SK-N-SH (cell line): ENCODE measurements at regions not wholly inside any gene's neighbourhood (a gene's known extent, or its start where the extent isn't known, plus 50 kb on each side); places are given as distances from the start of the nearest gene placed in this dataset.

Experiments
- CTCF ChIA-PET: fragments of 300-600, 350-600 bp; formaldehyde crosslinking; extraction: SDS; loops from one replicate; lab custom pipeline; 2021; lab: Yijun Ruan, JAX
- POLR2A ChIA-PET: fragments of 350-600 bp; sonication (Branson Sonifier 250); formaldehyde crosslinking; extraction: SDS; loops from one replicate; lab custom pipeline; 2020; ENCODE audit warnings: antibody characterized with exemption, inconsistent platforms; lab: Yijun Ruan, JAX
- DNase-seq: peaks from one replicate; pipeline ENCODE4 v3.0.0; 2012
- H2AFZ ChIP-seq: fragments of 200-600 bp; sonication (generic); 2 replicates; pipeline ENCODE4 v1.8.1; 2016; ENCODE audit warnings: antibody characterized with exemption, mild to moderate bottlenecking, low read depth
- H3F3A ChIP-seq: fragments of 200-600 bp; sonication (generic); replicated peaks from 2 replicates; pipeline ENCODE3; 2016; ENCODE audit warnings: antibody characterized with exemption, mild to moderate bottlenecking; ENCODE audit not compliant: insufficient read depth
- H3K27ac ChIP-seq, 2 experiments: fragments of 200-500 bp in 1 of 2; fragments of 200-600 bp in 1 of 2; sonication (Bioruptor generic) in 1 of 2; sonication (generic), shearing (Covaris generic) in 1 of 2; 2 replicates each; pipeline versions ENCODE4 v1.5.1 to v1.6.1; 2014 to 2016; ENCODE audit warnings: low read depth in 2 of 2, inconsistent platforms in 1 of 2, low read length in 1 of 2, mild to moderate bottlenecking in 1 of 2, mixed read lengths in 1 of 2
- H3K27me3 ChIP-seq: fragments of 200-600 bp; sonication (generic), shearing (Covaris generic); 2 replicates; pipeline ENCODE4 v1.6.1; 2016; ENCODE audit warnings: mixed run types; ENCODE audit not compliant: insufficient read depth
- H3K36me3 ChIP-seq, 2 experiments: fragments of 200-500 bp in 1 of 2; fragments of 200-600 bp in 1 of 2; sonication (Bioruptor generic) in 1 of 2; sonication (generic) in 1 of 2; replicated peaks in 1 of 2; 2 replicates each; pipeline versions ENCODE3 to v1.5.1; 2014 to 2016; ENCODE audit warnings: low read length in 1 of 2, mild to moderate bottlenecking in 1 of 2; ENCODE audit not compliant: insufficient read depth in 2 of 2, control insufficient read depth in 1 of 2
- H3K4me1 ChIP-seq, 2 experiments: fragments of 200-500 bp in 1 of 2; fragments of 200-600 bp in 1 of 2; sonication (Bioruptor generic) in 1 of 2; sonication (generic), shearing (Covaris generic) in 1 of 2; 2 replicates each; pipeline versions ENCODE4 v1.5.1 to v1.6.1; 2014 to 2016; ENCODE audit warnings: low read depth in 1 of 2, low read length in 1 of 2, mixed run types in 1 of 2; ENCODE audit not compliant: insufficient read depth in 2 of 2, control insufficient read depth in 1 of 2
- H3K4me2 ChIP-seq: fragments of 200-600 bp; sonication (generic), shearing (Covaris generic); 2 replicates; pipeline ENCODE4 v1.6.1; 2017; ENCODE audit warnings: mixed run types
- H3K4me3 ChIP-seq, 2 experiments: fragments of 200-500 bp in 1 of 2; fragments of 200-600 bp in 1 of 2; sonication (Bioruptor generic) in 1 of 2; sonication (generic), shearing (Covaris generic) in 1 of 2; 2 replicates each; pipeline versions ENCODE4 v1.5.1 to v1.8.1; 2014 to 2016; ENCODE audit warnings: low read depth in 2 of 2, inconsistent platforms in 1 of 2, low read length in 1 of 2, mild to moderate bottlenecking in 1 of 2, mixed read lengths in 1 of 2, moderate library complexity in 1 of 2
- H3K79me2 ChIP-seq: fragments of 200-600 bp; sonication (generic); 2 replicates; pipeline ENCODE4 v1.8.1; 2017; ENCODE audit warnings: mild to moderate bottlenecking; ENCODE audit not compliant: insufficient read depth
- H3K9ac ChIP-seq: fragments of 200-600 bp; sonication (generic); 2 replicates; pipeline ENCODE4 v1.6.1; 2017; ENCODE audit warnings: mixed run types
- H3K9me2 ChIP-seq: fragments of 200-600 bp; sonication (generic); 2 replicates; pipeline ENCODE4 v1.6.1; 2017; ENCODE audit warnings: mixed run types
- H3K9me3 ChIP-seq: fragments of 200-600 bp; sonication (generic); 2 replicates; pipeline ENCODE4 v1.6.1; 2017; ENCODE audit warnings: mixed run types, mild to moderate bottlenecking, moderate library complexity
- H4K20me1 ChIP-seq: fragments of 200-600 bp; sonication (generic); 2 replicates; pipeline ENCODE4 v1.6.1; 2017; ENCODE audit warnings: mild to moderate bottlenecking, mixed run types; ENCODE audit not compliant: insufficient read depth
- ELF1 ChIP-seq: IDR thresholded peaks from 2 replicates; pipeline ENCODE4 v1.4.0; 2012
- FOXM1 ChIP-seq: IDR thresholded peaks from 2 replicates; pipeline ENCODE4 v1.4.0; 2012; ENCODE audit warnings: low read depth, mild to moderate bottlenecking
- JUND ChIP-seq: IDR thresholded peaks from 2 replicates; pipeline ENCODE4 v1.4.0; 2012
- MAX ChIP-seq: IDR thresholded peaks from 2 replicates; pipeline ENCODE4 v1.4.0; 2012; ENCODE audit warnings: low read depth
- MEF2A ChIP-seq: IDR thresholded peaks from 2 replicates; pipeline ENCODE4 v1.4.0; 2012; ENCODE audit warnings: low read depth, borderline replicate concordance
- MXI1 ChIP-seq: IDR thresholded peaks from 2 replicates; pipeline ENCODE4 v1.6.1; 2012; ENCODE audit warnings: mild to moderate bottlenecking, low read depth, low read length, improper control_type of control experiment
- NRF1 ChIP-seq: IDR thresholded peaks from 2 replicates; pipeline ENCODE4 v1.6.1; 2012; ENCODE audit warnings: low read depth, mild to moderate bottlenecking, low read length
- PBX3 ChIP-seq: IDR thresholded peaks from 2 replicates; pipeline ENCODE4; 2012
- RAD21 ChIP-seq: IDR thresholded peaks from 2 replicates; pipeline ENCODE4 v1.6.1; 2012; ENCODE audit warnings: mild to moderate bottlenecking, low read length
- RXRA ChIP-seq: IDR thresholded peaks from 2 replicates; pipeline ENCODE4 v1.4.0; 2012; ENCODE audit warnings: low read depth, mild to moderate bottlenecking, borderline replicate concordance
- SIN3A ChIP-seq: IDR thresholded peaks from 2 replicates; pipeline ENCODE4 v1.6.1; 2012; ENCODE audit warnings: low read depth, mild to moderate bottlenecking, low read length, moderate library complexity, borderline replicate concordance
- SMC3 ChIP-seq: IDR thresholded peaks from 2 replicates; pipeline ENCODE4 v1.6.1; 2012; ENCODE audit warnings: low read depth, low read length, improper control_type of control experiment
- TEAD4 ChIP-seq: IDR thresholded peaks from 2 replicates; pipeline ENCODE4 v1.4.0; 2012; ENCODE audit warnings: mild to moderate bottlenecking, borderline replicate concordance; ENCODE audit not compliant: insufficient read depth
- USF2 ChIP-seq: fragments of 150-350 bp; IDR thresholded peaks from 2 replicates; pipeline ENCODE4 v1.6.1; 2017; ENCODE audit warnings: antibody characterized with exemption, low read length, low read depth, borderline replicate concordance
- WGBS: methylation state at CpG from one replicate; pipeline ENCODE4 v1.1.6; 2017; ENCODE audit warnings: low lambda C conversion rate; 5-methylcytosine and 5-hydroxymethylcytosine counted together
- TF ChIP-seq, protein P1 (sequence below): IDR thresholded peaks from 2 replicates; pipeline ENCODE4 v1.4.0; 2012; ENCODE audit warnings: low read depth, borderline replicate concordance
- TF ChIP-seq, protein P2 (sequence below): IDR thresholded peaks from 2 replicates; pipeline ENCODE4 v1.4.0; 2012; ENCODE audit warnings: low read depth, borderline replicate concordance
- TF ChIP-seq, protein P3 (sequence below): fragments of 200-600 bp; sonication (generic); IDR thresholded peaks from 2 replicates; pipeline ENCODE4 v1.6.1; 2017; ENCODE audit warnings: antibody characterized with exemption, mild to moderate bottlenecking, moderate library complexity

- TF ChIP-seq MXI1 (no peak), USF2 (no peak), RAD21 (no peak), PBX3 (no peak), MAX (no peak), SIN3A (no peak)
- TF ChIP-seq, all 33 proteins: peak for 0
Measured at GRCh38 chr7:53638517-53638916, 603.1 kb downstream of the POM121L12 start (continued).

DNA sequence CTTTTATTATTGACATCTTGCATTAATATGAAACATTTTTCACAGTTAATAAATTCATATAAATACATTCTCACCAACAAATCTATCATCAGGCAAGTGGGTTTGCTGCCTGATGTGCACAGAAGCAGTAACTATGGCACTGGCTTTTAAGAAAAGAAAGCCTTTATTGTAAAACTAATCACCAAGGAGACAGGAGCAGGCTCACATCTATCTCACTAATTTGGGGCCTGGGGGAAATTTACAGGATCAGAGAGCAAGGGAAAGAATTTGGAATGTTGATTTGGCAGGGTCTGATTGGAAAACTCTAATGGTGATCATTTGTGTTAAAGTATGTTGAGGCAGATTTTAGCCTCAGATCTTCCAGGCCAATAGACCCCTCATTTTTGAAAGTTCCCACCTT, 605.7 kb downstream of the POM121L12 start:
- Histone ChIP-seq H3K4me1 (peaks cover 0 to 3% of the 10 kb centered on the region in 2 experiments; a peak in 1 of 4 replicates), H4K20me1 (no peaks in the 10 kb centered on the region), H3K36me3 (no peaks in the 10 kb centered on the region), H3K4me3 (no peak overlapping the region), H3F3A (no peaks in the 10 kb centered on the region), H3K9me3 (peaks cover 8% of the 10 kb centered on the region; the same call in 1 of the 2 replicates), H3K4me2 (no peak overlapping the region), H2AFZ (no peak overlapping the region), H3K27me3 (no peaks in the 10 kb centered on the region), H3K27ac (no peak overlapping the region), H3K79me2 (no peaks in the 10 kb centered on the region), H3K9ac (no peak overlapping the region), H3K9me2 (no peaks in the 10 kb centered on the region)
- ChIA-PET CTCF (no interaction called here), POLR2A (no interaction called here)
- TF ChIP-seq TEAD4: no peak
- no peak for TF ChIP-seq NRF1
- no peak for TF ChIP-seq ELF1
- TF ChIP-seq, protein P1, sequence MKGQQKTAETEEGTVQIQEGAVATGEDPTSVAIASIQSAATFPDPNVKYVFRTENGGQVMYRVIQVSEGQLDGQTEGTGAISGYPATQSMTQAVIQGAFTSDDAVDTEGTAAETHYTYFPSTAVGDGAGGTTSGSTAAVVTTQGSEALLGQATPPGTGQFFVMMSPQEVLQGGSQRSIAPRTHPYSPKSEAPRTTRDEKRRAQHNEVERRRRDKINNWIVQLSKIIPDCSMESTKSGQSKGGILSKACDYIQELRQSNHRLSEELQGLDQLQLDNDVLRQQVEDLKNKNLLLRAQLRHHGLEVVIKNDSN: no peak
- TF ChIP-seq, protein P2, sequence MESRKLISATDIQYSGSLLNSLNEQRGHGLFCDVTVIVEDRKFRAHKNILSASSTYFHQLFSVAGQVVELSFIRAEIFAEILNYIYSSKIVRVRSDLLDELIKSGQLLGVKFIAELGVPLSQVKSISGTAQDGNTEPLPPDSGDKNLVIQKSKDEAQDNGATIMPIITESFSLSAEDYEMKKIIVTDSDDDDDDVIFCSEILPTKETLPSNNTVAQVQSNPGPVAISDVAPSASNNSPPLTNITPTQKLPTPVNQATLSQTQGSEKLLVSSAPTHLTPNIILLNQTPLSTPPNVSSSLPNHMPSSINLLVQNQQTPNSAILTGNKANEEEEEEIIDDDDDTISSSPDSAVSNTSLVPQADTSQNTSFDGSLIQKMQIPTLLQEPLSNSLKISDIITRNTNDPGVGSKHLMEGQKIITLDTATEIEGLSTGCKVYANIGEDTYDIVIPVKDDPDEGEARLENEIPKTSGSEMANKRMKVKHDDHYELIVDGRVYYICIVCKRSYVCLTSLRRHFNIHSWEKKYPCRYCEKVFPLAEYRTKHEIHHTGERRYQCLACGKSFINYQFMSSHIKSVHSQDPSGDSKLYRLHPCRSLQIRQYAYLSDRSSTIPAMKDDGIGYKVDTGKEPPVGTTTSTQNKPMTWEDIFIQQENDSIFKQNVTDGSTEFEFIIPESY: no peak
- DNase-seq: no peak

- H3K4me1 ChIP-seq: peaks cover 0 to 3% of the 10 kb centered on the region in 2 experiments; a peak in 1 of 4 replicates
- CTCF ChIA-PET: no interaction called here
- H4K20me1 ChIP-seq: no peaks in the 10 kb centered on the region
- H3K79me2 ChIP-seq: no peaks in the 10 kb centered on the region
- POLR2A ChIA-PET: no interaction called here
- no peak overlapping the region for H3K4me3 ChIP-seq
- DNase-seq: no peak
- no peaks in the 10 kb centered on the region for H3K36me3 ChIP-seq
- no peak overlapping the region for H3K27ac ChIP-seq
- peaks cover 8% of the 10 kb centered on the region; the same call in 1 of the 2 replicates for H3K9me3 ChIP-seq
- no peak overlapping the region for H3K4me2 ChIP-seq
- H3K9ac ChIP-seq: no peak overlapping the region
- no peak overlapping the region for H2AFZ ChIP-seq
- H3K9me2 ChIP-seq: no peaks in the 10 kb centered on the region
- no peaks in the 10 kb centered on the region for H3F3A ChIP-seq
- WGBS: 28% methylated on average over 4 of the region's 4 CpGs
- H3K27me3 ChIP-seq: no peaks in the 10 kb centered on the region
- TF ChIP-seq NRF1 (no peak), RXRA (no peak), FOXM1 (no peak), MEF2A (no peak), PBX3 (no peak), SMC3 (no peak), TEAD4 (no peak), USF2 (no peak), JUND (no peak)
- TF ChIP-seq, protein P3, sequence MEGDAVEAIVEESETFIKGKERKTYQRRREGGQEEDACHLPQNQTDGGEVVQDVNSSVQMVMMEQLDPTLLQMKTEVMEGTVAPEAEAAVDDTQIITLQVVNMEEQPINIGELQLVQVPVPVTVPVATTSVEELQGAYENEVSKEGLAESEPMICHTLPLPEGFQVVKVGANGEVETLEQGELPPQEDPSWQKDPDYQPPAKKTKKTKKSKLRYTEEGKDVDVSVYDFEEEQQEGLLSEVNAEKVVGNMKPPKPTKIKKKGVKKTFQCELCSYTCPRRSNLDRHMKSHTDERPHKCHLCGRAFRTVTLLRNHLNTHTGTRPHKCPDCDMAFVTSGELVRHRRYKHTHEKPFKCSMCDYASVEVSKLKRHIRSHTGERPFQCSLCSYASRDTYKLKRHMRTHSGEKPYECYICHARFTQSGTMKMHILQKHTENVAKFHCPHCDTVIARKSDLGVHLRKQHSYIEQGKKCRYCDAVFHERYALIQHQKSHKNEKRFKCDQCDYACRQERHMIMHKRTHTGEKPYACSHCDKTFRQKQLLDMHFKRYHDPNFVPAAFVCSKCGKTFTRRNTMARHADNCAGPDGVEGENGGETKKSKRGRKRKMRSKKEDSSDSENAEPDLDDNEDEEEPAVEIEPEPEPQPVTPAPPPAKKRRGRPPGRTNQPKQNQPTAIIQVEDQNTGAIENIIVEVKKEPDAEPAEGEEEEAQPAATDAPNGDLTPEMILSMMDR: no peak
Measured at GRCh38 chr7:53642361-53642760, 606.9 kb downstream of the POM121L12 start.
